HL-60 (cell line): ENCODE measurements at regions not wholly inside any gene's neighbourhood (a gene's known extent, or its start where the extent isn't known, plus 50 kb on each side); places are given as distances from the start of the nearest gene placed in this dataset.

Source experiments
- GABPA ChIP-seq: IDR thresholded peaks from 2 replicates; pipeline ENCODE4 v1.6.1; 2012; ENCODE audit warnings: low read depth
- POLR2AphosphoS5 ChIP-seq: IDR thresholded peaks from 2 replicates; pipeline ENCODE4 v1.6.1; 2012; ENCODE audit warnings: low read depth
- SPI1 ChIP-seq: IDR thresholded peaks from 2 replicates; pipeline ENCODE4 v1.6.1; 2012; ENCODE audit warnings: low read depth, mild to moderate bottlenecking, borderline replicate concordance
- TF ChIP-seq, protein P1 (sequence below): IDR thresholded peaks from one replicate; pipeline ENCODE4 v1.5.1; 2011; ENCODE audit warnings: low read length, control low read depth, inconsistent platforms; ENCODE audit not compliant: insufficient read depth
- TF ChIP-seq, protein P2 (sequence below): IDR thresholded peaks from 2 replicates; pipeline ENCODE4 v1.6.1; 2012; ENCODE audit warnings: low read depth; ENCODE audit not compliant: insufficient replicate concordance

DNA sequence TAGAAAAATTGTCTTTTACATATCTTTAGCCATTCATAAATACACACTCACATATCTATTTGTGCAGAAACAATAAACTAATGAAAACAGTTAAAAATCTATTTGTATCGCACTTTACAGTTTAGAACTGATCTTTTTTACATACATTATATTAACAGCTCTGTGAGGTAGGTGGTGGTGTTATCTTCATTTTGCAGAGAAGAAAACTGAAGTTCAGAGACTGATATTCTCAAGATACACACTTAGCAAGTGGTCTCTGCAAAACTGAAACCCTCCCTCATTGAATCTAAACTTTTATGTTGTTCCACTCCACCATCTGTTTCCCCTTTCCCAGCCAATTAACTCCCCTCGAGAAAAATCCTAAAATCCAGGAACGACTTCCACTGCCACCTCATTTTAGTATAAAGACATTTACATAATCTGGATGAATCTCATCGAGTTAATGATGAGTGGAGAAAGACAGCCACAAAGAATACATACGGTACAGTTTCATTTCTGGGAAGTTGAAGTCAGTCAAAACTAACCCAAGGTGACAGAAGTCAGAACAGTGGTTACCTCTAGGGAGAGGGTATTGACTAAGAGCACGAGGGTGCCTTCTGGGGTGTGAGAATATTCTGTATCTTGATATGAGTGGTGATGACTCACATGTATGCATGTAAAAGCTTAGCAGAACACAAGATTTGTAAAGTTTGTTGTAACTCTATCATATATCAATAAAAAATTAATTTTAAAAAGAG, 524.2 kb upstream of the TCF4 start:
- no peak for TF ChIP-seq GABPA
- no peak for TF ChIP-seq POLR2AphosphoS5
- TF ChIP-seq, protein P1, sequence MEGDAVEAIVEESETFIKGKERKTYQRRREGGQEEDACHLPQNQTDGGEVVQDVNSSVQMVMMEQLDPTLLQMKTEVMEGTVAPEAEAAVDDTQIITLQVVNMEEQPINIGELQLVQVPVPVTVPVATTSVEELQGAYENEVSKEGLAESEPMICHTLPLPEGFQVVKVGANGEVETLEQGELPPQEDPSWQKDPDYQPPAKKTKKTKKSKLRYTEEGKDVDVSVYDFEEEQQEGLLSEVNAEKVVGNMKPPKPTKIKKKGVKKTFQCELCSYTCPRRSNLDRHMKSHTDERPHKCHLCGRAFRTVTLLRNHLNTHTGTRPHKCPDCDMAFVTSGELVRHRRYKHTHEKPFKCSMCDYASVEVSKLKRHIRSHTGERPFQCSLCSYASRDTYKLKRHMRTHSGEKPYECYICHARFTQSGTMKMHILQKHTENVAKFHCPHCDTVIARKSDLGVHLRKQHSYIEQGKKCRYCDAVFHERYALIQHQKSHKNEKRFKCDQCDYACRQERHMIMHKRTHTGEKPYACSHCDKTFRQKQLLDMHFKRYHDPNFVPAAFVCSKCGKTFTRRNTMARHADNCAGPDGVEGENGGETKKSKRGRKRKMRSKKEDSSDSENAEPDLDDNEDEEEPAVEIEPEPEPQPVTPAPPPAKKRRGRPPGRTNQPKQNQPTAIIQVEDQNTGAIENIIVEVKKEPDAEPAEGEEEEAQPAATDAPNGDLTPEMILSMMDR = no peak
- TF ChIP-seq, protein P2, sequence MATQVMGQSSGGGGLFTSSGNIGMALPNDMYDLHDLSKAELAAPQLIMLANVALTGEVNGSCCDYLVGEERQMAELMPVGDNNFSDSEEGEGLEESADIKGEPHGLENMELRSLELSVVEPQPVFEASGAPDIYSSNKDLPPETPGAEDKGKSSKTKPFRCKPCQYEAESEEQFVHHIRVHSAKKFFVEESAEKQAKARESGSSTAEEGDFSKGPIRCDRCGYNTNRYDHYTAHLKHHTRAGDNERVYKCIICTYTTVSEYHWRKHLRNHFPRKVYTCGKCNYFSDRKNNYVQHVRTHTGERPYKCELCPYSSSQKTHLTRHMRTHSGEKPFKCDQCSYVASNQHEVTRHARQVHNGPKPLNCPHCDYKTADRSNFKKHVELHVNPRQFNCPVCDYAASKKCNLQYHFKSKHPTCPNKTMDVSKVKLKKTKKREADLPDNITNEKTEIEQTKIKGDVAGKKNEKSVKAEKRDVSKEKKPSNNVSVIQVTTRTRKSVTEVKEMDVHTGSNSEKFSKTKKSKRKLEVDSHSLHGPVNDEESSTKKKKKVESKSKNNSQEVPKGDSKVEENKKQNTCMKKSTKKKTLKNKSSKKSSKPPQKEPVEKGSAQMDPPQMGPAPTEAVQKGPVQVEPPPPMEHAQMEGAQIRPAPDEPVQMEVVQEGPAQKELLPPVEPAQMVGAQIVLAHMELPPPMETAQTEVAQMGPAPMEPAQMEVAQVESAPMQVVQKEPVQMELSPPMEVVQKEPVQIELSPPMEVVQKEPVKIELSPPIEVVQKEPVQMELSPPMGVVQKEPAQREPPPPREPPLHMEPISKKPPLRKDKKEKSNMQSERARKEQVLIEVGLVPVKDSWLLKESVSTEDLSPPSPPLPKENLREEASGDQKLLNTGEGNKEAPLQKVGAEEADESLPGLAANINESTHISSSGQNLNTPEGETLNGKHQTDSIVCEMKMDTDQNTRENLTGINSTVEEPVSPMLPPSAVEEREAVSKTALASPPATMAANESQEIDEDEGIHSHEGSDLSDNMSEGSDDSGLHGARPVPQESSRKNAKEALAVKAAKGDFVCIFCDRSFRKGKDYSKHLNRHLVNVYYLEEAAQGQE = no peak
- no peak for TF ChIP-seq SPI1
